ENCODE measurements at regions not wholly inside any gene's neighbourhood (a gene's known extent, or its start where the extent isn't known, plus 50 kb on each side); places are given as distances from the start of the nearest gene placed in this dataset.

DNA sequence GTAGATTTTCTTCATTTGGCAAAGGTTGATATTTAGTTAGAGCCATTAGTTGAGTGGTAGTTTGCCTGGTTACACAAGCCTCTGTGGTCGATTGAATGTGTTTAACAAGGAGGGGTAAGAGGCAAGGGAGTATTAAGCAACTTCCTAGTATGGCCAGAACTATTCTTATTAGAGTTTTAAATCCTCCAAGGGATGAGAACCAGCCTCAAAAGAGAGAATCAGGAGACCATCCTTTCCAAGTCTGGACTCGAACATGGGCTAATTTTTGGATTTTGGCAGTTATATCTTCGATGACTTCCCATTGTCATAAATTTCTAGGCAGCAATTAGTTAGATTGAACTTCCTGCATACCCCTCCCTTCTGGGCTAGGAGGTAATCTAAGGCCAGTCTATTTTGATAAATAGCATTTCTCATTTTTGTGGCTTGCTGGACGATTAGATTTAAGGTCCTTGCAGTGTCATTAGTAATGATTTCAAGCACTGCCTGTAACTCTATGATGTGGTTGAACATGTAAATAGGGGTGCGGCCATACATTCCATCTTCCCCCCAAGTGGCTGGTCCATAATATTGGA is 219.5 kb upstream of the KCND2 start:
- TF ChIP-seq POLR2A (IDR thresholded peaks at IDR 0.05) = no peak
- TF ChIP-seq, protein P1, sequence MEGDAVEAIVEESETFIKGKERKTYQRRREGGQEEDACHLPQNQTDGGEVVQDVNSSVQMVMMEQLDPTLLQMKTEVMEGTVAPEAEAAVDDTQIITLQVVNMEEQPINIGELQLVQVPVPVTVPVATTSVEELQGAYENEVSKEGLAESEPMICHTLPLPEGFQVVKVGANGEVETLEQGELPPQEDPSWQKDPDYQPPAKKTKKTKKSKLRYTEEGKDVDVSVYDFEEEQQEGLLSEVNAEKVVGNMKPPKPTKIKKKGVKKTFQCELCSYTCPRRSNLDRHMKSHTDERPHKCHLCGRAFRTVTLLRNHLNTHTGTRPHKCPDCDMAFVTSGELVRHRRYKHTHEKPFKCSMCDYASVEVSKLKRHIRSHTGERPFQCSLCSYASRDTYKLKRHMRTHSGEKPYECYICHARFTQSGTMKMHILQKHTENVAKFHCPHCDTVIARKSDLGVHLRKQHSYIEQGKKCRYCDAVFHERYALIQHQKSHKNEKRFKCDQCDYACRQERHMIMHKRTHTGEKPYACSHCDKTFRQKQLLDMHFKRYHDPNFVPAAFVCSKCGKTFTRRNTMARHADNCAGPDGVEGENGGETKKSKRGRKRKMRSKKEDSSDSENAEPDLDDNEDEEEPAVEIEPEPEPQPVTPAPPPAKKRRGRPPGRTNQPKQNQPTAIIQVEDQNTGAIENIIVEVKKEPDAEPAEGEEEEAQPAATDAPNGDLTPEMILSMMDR (IDR thresholded peaks at IDR 0.05) = no peak
